ENCODE measurements at regions not wholly inside any gene's neighbourhood (a gene's known extent, or its start where the extent isn't known, plus 50 kb on each side); places are given as distances from the start of the nearest gene placed in this dataset.

GRCh38 chr6:62976566-62976965 lies 234.7 kb upstream of the FKBP1C start:
- Mint-ChIP-seq H3K27me3 (ENCODE audit: insufficient read depth, unreplicated experiment) (no peaks in the 10 kb centered on the region), H3K27ac (ENCODE audit: unreplicated experiment) (no peak overlapping the region), H3K9me3 (ENCODE audit: unreplicated experiment) (no peaks in the 10 kb centered on the region), H3K4me3 (ENCODE audit: unreplicated experiment) (no peak overlapping the region), H3K36me3 (ENCODE audit: insufficient read depth, unreplicated experiment) (no peaks in the 10 kb centered on the region), H3K4me1 (ENCODE audit: low read depth, unreplicated experiment) (no peaks in the 10 kb centered on the region)
- CTCF ChIA-PET: no interaction called here
- POLR2A ChIA-PET: no interaction called here
- no TSS peak for BruUV-seq (replicated peaks)
- TF ChIP-seq CTCF (IDR thresholded peaks at IDR 0.05; ENCODE audit: insufficient read depth in 1 of 2, low read depth in 1 of 2, low read length in 1 of 2, severe bottlenecking in 1 of 2, unreplicated experiment in 1 of 2): no peak
- H3K9me3 ChIP-seq: no peaks in the 10 kb centered on the region
- no peaks in the 10 kb centered on the region for H3K36me3 ChIP-seq (ENCODE audit: control insufficient read depth, insufficient read depth, low read length)
- intact Hi-C loops (cut with micrococcal nuclease; ENCODE audit: unreplicated experiment): no loop called here
- H3K4me3 ChIP-seq (ENCODE audit: low read depth, low read length): no peak overlapping the region
- H3K27me3 ChIP-seq (replicated peaks; ENCODE audit: control insufficient read depth, insufficient read depth, low read length): no peaks in the 10 kb centered on the region
- no peak for DNase-seq
- H3K4me1 ChIP-seq: no peaks in the 10 kb centered on the region

GRCh38 chr6:62978920-62979319 lies 232.3 kb upstream of the FKBP1C start:
- no peaks in the 10 kb centered on the region for H3K27me3 ChIP-seq (replicated peaks; ENCODE audit: control insufficient read depth, insufficient read depth, low read length)
- intact Hi-C loops (cut with micrococcal nuclease; ENCODE audit: unreplicated experiment): no loop called here

GRCh38 chr6:62980093-62980492 lies 231.2 kb upstream of the FKBP1C start:
- H3K4me3 Mint-ChIP-seq (ENCODE audit: unreplicated experiment): no peak overlapping the region
- Histone ChIP-seq H3K9me3 (no peaks in the 10 kb centered on the region), H3K36me3 (ENCODE audit: control insufficient read depth, insufficient read depth, low read length) (no peaks in the 10 kb centered on the region), H3K27me3 (replicated peaks; ENCODE audit: control insufficient read depth, insufficient read depth, low read length) (no peaks in the 10 kb centered on the region), H3K4me3 (ENCODE audit: low read depth, low read length) (no peak overlapping the region), H3K4me1 (no peaks in the 10 kb centered on the region)
- TF ChIP-seq CTCF (IDR thresholded peaks at IDR 0.05; ENCODE audit: insufficient read depth in 1 of 2, low read depth in 1 of 2, low read length in 1 of 2, severe bottlenecking in 1 of 2, unreplicated experiment in 1 of 2): no peak
- no peaks in the 10 kb centered on the region for H3K36me3 Mint-ChIP-seq (ENCODE audit: insufficient read depth, unreplicated experiment)
- no peaks in the 10 kb centered on the region for H3K27me3 Mint-ChIP-seq (ENCODE audit: insufficient read depth, unreplicated experiment)
- intact Hi-C loops (cut with micrococcal nuclease; ENCODE audit: unreplicated experiment): no loop called here
- POLR2A ChIA-PET: no interaction called here
- no peak for DNase-seq
- no peaks in the 10 kb centered on the region for H3K9me3 Mint-ChIP-seq (ENCODE audit: unreplicated experiment)
- no TSS peak for BruUV-seq (replicated peaks)
- no peaks in the 10 kb centered on the region for H3K4me1 Mint-ChIP-seq (ENCODE audit: low read depth, unreplicated experiment)
- no peak overlapping the region for H3K27ac Mint-ChIP-seq (ENCODE audit: unreplicated experiment)
- CTCF ChIA-PET: no interaction called here

More at GRCh38 chr6:62978920-62979319, 232.3 kb upstream of the FKBP1C start:
- Histone ChIP-seq H3K4me3 (ENCODE audit: low read depth, low read length) (no peak overlapping the region), H3K9me3 (no peaks in the 10 kb centered on the region), H3K4me1 (no peaks in the 10 kb centered on the region), H3K36me3 (ENCODE audit: control insufficient read depth, insufficient read depth, low read length) (no peaks in the 10 kb centered on the region)
- ChIA-PET CTCF (no interaction called here), POLR2A (no interaction called here)
- Mint-ChIP-seq H3K4me1 (ENCODE audit: low read depth, unreplicated experiment) (no peaks in the 10 kb centered on the region), H3K27ac (ENCODE audit: unreplicated experiment) (no peak overlapping the region), H3K9me3 (ENCODE audit: unreplicated experiment) (no peaks in the 10 kb centered on the region), H3K4me3 (ENCODE audit: unreplicated experiment) (no peak overlapping the region), H3K27me3 (ENCODE audit: insufficient read depth, unreplicated experiment) (no peaks in the 10 kb centered on the region), H3K36me3 (ENCODE audit: insufficient read depth, unreplicated experiment) (no peaks in the 10 kb centered on the region)
- no peak for TF ChIP-seq CTCF (IDR thresholded peaks at IDR 0.05; ENCODE audit: insufficient read depth in 1 of 2, low read depth in 1 of 2, low read length in 1 of 2, severe bottlenecking in 1 of 2, unreplicated experiment in 1 of 2)
- no peak for DNase-seq
- BruUV-seq (replicated peaks): no TSS peak
